GM10248 (cell line): ENCODE measurements at regions not wholly inside any gene's neighbourhood (a gene's known extent, or its start where the extent isn't known, plus 50 kb on each side); places are given as distances from the start of the nearest gene placed in this dataset.

Experiments
- CTCF ChIA-PET: fragments of 300-600 bp; sonication (Branson Sonifier 250); formaldehyde crosslinking; extraction: SDS; loops from one replicate; lab custom pipeline; 2021; ENCODE audit warnings: antibody characterized with exemption; lab: Yijun Ruan, JAX
- POLR2A ChIA-PET: fragments of 350-650 bp; sonication (Branson Sonifier 250); formaldehyde crosslinking; extraction: SDS; loops from one replicate; lab custom pipeline; 2020; ENCODE audit warnings: antibody characterized with exemption; lab: Yijun Ruan, JAX
- DNase-seq: peaks from one replicate; pipeline ENCODE4 v3.0.0; 2012; ENCODE audit errors: extremely low spot score
- TF ChIP-seq, protein P1 (sequence below): IDR thresholded peaks from 2 replicates; pipeline ENCODE4 v1.5.1; 2012; ENCODE audit warnings: mild to moderate bottlenecking, low read depth; ENCODE audit errors: extremely low read depth, missing control alignments, control extremely low read depth

DNA sequence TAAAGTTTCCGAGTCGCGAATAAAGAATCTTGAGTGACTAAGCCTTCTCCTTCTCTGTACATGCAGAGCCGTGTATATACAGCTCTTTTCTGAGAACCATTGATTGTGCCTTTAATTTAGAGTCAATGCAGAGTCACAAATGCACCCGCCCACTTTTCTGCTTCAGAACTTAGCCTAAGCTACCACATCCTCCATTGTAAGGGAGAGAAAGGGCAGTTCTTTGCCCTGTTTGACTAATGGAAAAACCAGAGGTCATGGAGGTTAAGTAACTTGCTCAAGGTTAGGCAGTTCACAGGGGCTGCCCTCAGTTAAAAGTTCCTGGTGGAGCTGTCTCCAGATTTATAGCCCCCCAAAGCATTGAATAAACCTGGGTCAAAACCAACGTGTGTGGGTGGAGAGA lies 139.6 kb downstream of the TOMM20 start:
- POLR2A ChIA-PET: no interaction called here
- no peak for DNase-seq
- CTCF ChIA-PET: interaction anchor here (1.0 to 3.0 kb wide), 14 partner anchors 9 to 95 kb away, joined by 3 to 9 read pairs (median 4); no protein-coding TSS in a partner anchor
- TF ChIP-seq, protein P1, sequence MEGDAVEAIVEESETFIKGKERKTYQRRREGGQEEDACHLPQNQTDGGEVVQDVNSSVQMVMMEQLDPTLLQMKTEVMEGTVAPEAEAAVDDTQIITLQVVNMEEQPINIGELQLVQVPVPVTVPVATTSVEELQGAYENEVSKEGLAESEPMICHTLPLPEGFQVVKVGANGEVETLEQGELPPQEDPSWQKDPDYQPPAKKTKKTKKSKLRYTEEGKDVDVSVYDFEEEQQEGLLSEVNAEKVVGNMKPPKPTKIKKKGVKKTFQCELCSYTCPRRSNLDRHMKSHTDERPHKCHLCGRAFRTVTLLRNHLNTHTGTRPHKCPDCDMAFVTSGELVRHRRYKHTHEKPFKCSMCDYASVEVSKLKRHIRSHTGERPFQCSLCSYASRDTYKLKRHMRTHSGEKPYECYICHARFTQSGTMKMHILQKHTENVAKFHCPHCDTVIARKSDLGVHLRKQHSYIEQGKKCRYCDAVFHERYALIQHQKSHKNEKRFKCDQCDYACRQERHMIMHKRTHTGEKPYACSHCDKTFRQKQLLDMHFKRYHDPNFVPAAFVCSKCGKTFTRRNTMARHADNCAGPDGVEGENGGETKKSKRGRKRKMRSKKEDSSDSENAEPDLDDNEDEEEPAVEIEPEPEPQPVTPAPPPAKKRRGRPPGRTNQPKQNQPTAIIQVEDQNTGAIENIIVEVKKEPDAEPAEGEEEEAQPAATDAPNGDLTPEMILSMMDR: no peak

DNA sequence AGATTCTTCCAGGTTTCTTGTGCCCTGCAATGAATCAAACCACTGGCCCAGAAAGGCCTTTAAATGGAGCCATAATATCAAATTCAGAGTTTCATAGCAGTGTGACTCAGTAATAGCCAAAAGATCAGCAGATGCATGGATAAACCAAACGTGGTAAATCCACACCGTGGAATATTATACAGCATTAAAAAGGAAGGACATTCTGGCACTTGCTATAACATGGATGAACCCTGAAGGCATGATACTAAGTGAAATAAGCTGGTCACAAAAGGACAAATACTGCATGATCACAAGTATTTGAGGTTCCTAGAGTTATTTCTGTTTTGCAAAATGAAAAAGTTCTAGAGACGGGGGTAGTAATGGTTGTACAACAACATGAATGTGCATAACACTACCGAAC lies 140.1 kb downstream of the TOMM20 start:
- CTCF ChIA-PET: interaction anchor here (1.0 to 3.0 kb wide), 12 partner anchors 8 to 95 kb away, joined by 3 to 9 read pairs (median 5); no protein-coding TSS in a partner anchor
- POLR2A ChIA-PET: no interaction called here
- no peak for DNase-seq
- TF ChIP-seq, protein P1: no peak

DNA sequence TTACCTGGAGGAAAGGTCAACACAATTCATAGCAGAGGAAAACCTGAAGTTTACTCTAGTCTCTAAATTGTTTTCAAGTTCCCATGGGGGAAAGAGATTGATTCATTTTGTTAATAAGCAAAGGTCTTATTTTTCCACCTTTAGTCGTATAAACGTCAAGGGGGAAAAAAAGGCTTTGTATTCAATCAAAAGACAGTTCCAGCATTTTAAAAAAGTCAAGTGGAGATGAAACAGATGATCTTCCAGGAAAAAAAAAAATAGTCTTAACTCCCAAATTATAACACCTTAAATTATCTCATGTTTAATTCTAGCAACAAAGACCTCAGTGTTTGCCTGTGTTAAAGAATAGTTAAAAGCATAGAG lies 140.5 kb downstream of the TOMM20 start:
- CTCF ChIA-PET: interaction anchor here (1.3 to 3.0 kb wide), 7 partner anchors 8 to 92 kb away, joined by 3 to 9 read pairs (median 5); no protein-coding TSS in a partner anchor
- TF ChIP-seq, protein P1: no peak

DNA sequence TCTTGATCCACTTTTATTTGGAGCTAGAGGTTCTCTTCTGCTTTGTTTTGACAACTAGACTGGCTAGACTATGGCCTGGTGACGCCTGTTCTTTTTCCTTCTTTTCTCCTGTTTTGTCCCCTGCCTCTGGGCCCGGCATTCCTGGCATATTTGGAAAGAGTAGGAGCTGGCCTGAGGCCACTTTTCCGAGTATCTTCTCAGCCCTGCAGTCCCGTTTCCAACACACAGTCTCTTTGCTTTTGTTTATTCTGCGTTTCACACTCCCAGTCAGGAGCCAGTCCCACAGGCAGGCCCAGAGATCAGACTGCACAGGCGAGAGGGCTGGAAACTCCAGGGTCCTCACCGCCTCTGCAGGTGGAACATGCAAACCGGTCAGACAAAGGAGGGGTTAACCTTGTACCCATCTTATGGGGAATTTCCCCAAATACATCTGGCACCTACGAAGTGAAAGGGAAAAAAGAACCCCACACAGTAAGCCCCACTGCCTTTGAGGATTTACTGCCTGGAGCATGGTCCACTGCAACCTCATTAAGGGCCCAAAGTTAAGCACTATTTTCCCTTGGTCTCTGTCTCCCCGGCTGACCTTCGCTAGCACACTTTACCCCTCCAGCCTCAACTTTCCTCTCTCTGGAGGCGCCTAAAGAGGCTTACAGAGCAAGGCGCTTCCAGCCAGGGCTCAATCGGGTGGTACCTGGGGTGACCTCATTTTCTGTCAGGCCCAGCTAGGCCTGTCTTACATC lies 141.1 kb downstream of the TOMM20 start:
- CTCF ChIA-PET: interaction anchor here (1.1 to 1.9 kb wide), 4 partner anchors 14 to 375 kb away, joined by 3 to 5 read pairs (median 4); no protein-coding TSS in a partner anchor

More for the DNA sequence above, 140.5 kb downstream of the TOMM20 start:
- POLR2A ChIA-PET: interaction anchor here (1.3 kb wide), 1 partner anchor 378 kb away, joined by 3 read pairs; the partner anchor contains the start of gene IRF2BP2
- DNase-seq: no peak

DNA sequence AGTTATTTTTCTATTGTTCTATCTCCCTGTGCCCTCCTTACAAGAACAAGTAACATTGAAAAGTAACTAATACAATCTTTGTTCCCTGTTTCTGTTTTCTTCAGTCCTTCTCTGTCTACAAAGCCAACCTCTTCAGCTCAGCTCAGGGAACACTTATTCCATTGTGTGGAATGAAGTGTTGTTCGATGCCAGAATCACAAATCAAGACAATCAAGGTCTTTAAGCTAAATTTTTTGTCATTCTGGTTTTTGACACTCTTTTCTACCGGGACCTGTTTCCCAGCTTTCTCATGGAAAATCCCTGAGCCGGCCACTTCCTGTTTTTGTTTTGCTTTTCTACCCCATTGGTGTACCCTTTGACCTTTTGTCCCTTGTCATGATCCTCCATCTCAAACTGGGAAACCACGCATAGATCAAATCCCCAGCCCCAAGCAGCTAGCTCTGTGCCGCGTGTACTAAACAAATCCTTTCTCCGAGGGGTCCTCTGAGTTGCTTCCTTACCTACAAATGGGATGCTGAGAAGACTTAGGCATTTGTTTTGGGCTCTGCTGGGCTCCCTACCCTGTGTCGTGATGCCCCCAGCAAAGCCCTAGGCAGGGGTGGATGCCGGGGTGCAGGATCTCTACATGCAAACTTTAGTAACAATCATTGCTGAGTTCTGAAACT lies 141.8 kb downstream of the TOMM20 start:
- ChIA-PET POLR2A (interaction anchor here (0.6 to 1.3 kb wide), 2 partner anchors 377 to 479 kb away, joined by 3 to 4 read pairs; partner anchors contain the start of gene IRF2BP2), CTCF (interaction anchor here (1.1 to 1.5 kb wide), 4 partner anchors 12 to 375 kb away, joined by 3 to 4 read pairs (median 4); no protein-coding TSS in a partner anchor)
- TF ChIP-seq, protein P1: no peak
- no peak for DNase-seq

More for the DNA sequence above, 141.1 kb downstream of the TOMM20 start:
- POLR2A ChIA-PET: interaction anchor here (1.3 kb wide), 1 partner anchor 377 kb away, joined by 3 read pairs; the partner anchor contains the start of gene IRF2BP2
- TF ChIP-seq, protein P1: no peak
- DNase-seq: peak; percentile 60

DNA sequence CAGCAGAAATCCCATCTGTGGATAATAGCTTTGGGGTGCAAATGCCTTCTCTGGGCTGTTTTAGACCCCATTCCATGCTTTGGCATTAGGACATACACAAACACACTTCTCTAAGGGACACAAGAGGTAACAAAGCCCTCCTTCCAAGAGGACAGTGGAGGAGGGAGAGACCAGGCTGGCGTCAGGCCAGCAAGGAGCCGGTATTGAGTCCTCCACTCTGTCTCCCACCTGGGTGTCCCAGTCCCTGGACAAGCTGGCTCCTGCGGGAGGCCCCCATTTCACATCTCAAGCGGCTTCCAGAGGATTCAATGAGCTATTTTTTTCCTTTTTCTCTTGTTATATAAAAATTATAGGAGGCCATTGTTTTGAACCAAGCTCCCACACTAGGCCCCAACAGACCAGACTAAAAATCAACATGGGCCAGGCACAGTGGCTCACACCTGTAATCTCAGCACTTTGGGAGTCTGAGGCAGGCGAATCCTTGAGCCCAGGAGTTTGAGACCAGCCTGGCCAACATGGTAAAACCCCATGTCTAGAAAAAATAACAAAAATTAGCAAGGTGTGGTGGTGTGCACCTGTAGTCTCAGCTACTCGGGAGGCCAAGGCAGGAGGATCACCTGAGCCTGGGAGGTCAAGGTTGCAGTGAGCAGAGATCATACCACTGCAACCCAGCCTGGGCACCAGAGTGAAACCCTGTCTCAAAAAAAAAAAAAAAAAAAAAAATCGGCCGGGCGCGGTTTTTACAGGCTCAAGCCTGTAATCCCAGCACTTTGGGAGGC lies 142.9 kb downstream of the TOMM20 start:
- no peak for DNase-seq
- CTCF ChIA-PET: interaction anchor here (1.4 kb wide), 1 partner anchor 10 kb away, joined by 4 read pairs; no protein-coding TSS in a partner anchor
- POLR2A ChIA-PET: interaction anchor here (0.7 kb wide), 1 partner anchor 165 kb away, joined by 5 read pairs; no protein-coding TSS in a partner anchor
- TF ChIP-seq, protein P1: no peak
